Fibroblast of skin of left quadriceps (primary cell): ENCODE measurements at regions not wholly inside any gene's neighbourhood (a gene's known extent, or its start where the extent isn't known, plus 50 kb on each side); places are given as distances from the start of the nearest gene placed in this dataset.
"Not testable (repeated sequence)": the region's sequence is repeated elsewhere in the genome, so short reads cannot be mapped to it uniquely, and the experiment has no call there.

Source experiments
- DNase-seq, 2 experiments: peaks; one replicate each; pipeline ENCODE4 v3.0.0-alpha.2; 2013; ENCODE audit warnings: low read depth in 2 of 2

GRCh38 chr3:109803274-109803673 is 465.9 kb upstream of the DPPA4 start:
- DNase-seq = no peak

DNA sequence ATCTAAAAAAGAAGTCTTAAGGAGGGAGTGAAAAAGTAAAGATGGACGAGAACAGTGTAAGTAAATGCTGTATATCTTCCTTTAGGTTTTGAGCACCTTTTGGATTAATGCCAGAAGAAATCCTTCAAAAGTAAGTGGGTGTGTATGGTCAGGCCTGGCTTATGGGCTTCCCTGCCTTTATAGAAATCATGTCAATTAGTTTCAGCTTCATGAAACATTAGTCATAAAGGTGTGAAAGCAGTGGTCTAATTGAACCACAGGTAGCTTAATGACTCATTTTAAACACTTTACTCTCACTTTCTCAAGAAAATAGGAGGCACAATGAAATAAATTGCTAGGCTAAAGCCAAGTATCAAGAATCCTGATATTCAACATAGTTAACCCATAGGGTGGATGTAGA is 467.4 kb upstream of the DPPA4 start:
- DNase-seq = no peak

- no peak for DNase-seq
These were observed 469.6 kb upstream of the DPPA4 start for GRCh38 chr3:109806929-109807328.

GRCh38 chr3:109809513-109809912 is 472.2 kb upstream of the DPPA4 start:
- DNase-seq = no peak

- no peak for DNase-seq
These were observed 480.7 kb upstream of the DPPA4 start for GRCh38 chr3:109818081-109818480.

- DNase-seq = no peak
These were observed 482.4 kb upstream of the DPPA4 start for GRCh38 chr3:109819734-109820133.

GRCh38 chr3:109825971-109826810 is 488.8 kb upstream of the DPPA4 start:
- no peak for DNase-seq

DNA sequence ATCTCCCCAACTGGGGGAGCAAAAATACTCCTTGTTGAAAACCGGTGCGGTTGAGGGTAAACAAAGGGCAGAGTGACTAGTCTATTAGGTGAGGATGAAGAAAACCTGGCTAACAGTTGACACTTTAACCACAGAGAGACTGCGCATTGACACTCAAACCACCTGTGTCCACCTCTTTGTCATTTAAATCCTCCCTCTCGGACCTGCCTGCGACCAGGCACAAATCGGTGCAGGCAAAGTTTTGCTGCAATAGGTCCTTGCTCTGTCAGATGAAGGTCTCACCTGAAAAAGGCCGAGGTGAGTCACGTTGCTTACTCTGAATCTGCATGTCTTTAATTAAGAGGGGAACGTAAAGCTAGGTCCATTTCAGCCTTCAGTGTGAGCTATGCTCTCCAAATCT is 494.1 kb upstream of the DPPA4 start:
- DNase-seq = no peak

DNA sequence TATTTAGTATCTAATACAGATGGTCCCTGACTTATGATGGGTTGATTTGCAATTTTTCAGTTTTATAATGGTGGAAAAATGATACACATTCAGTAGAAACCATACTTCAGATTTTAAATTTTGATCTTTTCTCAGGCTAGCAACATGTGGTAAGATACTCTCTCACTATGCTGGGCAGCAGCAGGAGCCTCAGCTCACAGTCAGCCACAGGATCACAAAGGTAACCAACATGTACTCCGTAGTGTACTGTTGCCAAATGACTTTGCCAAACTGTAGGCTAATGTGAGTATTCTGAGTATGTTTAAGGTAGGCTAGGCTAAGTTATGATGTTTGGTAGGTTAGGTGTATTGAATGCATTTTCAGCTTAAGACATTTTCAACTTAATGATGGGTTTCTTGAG is 498.6 kb upstream of the DPPA4 start:
- DNase-seq = no peak

- no peak for DNase-seq
These were observed 514.5 kb upstream of the DPPA4 start for GRCh38 chr3:109851854-109852253.

DNA sequence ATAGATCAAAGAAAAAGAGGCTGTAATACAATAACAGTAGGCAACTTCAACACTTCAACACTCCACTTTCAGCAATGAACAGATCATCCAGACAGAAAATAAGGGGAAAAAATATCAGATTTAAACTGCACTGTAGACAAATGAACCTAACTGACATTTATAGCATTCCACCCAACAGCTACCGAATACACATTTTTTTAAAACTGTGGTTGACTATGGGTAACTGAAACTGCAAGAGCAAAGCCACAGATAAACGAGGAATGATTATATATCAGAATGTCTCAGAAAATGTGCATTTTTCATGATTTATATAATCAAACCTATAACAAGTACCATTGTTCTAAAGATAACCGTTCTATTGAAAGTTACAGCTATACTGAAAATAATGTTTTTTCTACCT is 514.9 kb upstream of the DPPA4 start:
- no peak for DNase-seq

DNA sequence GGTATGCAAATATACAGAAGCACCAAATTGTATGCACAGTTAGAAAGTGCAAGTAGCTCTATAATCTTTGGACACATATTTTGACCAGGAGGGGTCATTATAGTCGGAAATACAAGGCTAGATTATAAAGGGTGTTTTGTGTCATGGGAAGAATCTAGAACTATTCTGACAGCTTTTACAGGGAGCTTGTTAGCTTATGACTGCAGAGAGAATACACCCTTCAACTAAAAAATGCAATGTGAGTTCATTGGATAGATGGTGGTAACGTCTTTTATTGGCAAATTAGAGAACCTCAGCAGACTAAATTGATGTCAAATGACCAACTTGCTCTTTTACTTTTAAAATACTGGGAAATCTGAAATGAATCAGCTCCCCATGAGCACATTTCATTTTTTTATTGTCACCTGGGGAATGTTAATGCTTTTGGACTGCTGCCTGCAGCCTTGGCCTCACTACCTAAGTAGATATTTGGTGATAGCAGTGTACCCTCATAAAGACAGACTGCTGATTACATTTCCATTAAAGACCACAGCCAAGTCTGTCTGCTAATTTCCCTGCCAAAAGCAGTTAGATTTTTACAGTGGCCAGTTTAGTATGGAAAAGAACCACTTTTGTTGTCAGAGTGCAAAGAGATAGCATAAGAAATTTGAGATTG is 515.9 kb upstream of the DPPA4 start:
- DNase-seq = no peak

DNA sequence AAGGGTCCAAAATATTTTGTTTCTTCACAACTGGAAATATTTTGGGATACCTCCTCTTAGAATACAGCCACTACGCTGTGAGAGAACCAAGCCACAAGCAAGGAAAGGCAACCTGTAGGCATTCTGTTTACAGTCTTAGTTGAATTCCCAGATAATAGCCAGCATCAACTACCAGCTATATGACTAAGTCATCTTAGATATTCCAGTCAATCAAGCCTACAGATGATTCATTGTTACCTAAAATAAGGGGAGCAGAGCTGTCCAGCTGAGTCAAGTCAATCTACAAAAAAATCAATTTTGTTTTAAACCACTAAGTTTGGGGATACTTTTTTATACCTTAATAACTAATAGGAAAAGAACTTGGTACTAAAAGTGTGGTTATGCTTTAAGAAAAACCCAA is 526.4 kb upstream of the DPPA4 start:
- DNase-seq = no peak

DNA sequence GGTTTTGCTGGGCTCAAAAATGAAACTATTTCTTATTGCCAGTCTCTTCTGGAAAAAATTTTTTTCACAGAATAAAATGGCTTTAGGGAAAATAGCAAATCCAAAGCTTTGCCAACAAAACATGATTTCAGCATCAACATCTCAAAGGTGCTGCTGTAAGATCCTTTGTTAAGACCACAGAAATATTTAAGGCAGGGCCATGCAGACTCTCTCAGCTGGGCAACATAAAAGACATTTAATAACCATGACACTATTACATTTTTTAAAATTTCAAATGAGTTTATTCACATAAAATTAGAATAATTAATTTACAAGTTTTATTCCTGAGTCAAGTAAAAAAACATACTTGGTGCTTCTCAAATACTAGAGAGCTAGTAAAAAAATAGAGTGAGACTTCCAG is 527.1 kb upstream of the DPPA4 start:
- DNase-seq = no peak

- DNase-seq = no peak
These were observed 532.2 kb upstream of the DPPA4 start for GRCh38 chr3:109869586-109869985.

GRCh38 chr3:109874896-109875708 is 537.8 kb upstream of the DPPA4 start:
- no peak for DNase-seq

GRCh38 chr3:109877616-109878015 is 540.3 kb upstream of the DPPA4 start:
- not testable (repeated sequence) for DNase-seq

DNA sequence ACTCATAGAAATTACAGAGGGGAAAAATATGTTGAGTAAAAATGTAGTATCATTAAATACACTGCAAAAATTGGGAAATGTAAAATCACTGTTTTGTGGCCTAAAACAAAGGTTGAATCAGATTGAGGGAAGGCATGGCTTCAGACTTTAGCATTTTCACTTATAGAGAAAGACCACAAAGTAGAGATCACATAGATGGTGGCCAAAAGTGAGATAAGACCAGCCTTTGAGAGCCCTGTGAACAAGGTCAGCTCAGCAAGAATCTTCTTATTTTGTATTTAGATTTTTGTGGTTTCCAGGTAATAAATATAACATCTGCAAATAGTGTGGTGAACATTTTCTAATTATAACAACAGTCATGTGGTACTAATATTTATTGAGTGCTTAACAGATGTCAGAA is 544.8 kb upstream of the DPPA4 start:
- DNase-seq = no peak

DNA sequence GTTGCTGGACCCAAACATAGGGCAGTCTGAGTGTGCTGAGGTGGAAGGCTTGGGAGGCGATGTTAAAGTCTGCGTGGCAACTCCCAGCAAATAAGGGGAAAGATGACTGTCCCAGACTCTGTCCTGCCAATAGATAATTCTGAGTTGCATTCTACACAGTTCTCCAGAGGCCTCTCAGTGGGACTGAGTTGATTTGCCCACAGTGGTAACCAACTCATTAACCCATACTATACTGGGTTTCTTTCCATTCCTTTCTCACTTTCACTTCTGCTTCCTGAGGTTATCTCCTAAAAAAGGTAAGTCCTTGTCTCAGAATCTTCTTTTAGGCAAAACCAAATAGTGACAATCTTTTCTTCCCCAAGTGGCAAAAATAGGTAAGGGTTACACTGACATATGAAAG is 549.9 kb upstream of the DPPA4 start:
- DNase-seq = no peak

DNA sequence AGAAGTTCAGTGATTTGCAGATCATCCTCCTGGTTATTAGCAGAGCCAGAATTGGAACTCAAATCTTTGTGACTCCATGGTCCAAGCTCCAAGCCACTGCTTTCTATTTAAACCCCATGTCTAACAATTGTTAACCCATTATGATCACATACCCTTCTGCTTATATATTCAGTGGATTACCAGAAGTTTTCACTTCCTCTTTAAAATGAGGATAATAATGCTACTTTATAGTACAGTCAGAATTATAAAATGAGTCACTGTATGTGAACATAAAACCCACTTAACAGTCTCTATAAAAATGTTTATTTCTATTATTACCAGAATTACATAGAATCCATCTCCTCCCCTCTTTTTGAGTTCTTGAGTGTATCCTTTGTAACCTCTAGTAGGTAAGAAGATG is 550.7 kb upstream of the DPPA4 start:
- DNase-seq = no peak

DNA sequence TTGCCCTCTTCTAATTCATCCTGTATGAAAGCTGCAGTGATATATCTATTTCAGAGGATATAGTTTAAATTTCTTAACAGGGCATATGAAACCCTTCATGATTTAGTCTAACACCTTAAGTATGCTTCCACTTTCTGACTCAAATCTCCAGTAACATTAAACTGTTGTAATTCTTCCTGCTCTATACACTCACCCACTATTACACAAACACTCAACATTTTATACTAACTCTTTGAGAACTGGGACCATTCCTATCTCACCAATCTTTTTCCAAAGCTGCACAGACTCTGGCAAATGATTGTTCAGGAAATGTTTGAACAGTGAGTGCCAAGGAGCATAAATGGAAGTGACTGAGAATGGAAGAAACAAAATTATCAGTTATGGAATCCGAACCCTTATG is 560.4 kb upstream of the DPPA4 start:
- DNase-seq = no peak

GRCh38 chr3:109899925-109900324 is 562.6 kb upstream of the DPPA4 start:
- DNase-seq = no peak

DNA sequence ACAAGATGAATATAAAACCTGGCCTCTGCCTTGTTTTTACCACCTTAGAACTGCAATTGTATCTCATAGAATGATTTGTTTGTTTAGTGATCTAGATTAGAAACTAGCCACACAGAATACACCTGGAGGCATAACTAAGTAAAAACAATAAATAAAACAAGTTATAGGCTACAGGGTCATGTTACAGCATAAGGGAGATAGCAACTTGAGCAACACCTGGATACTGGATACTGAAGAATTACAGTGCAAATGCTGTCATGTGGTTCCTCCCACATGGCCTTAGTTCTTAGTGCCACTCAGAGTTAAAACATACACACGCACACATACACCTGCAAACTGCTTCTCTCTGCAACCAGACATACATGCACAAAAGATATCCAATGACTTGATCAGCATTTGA is 563.4 kb upstream of the DPPA4 start:
- DNase-seq = no peak
